ENCODE measurements at regions not wholly inside any gene's neighbourhood (a gene's known extent, or its start where the extent isn't known, plus 50 kb on each side); places are given as distances from the start of the nearest gene placed in this dataset.

- no peaks in the 10 kb centered on the region for H4K20me1 ChIP-seq (replicated peaks in 1 of 2; ENCODE audit: control insufficient read depth in 1 of 2, insufficient read depth in 2 of 2, low read length in 2 of 2)
- no peak overlapping the region for H2BK12ac ChIP-seq (ENCODE audit: low read depth, low read length)
- no peaks in the 10 kb centered on the region for H3K23me2 ChIP-seq (ENCODE audit: low read depth, low read length)
- CTCF ChIA-PET (ENCODE audit: partially characterized antibody), result no interaction called here
- no peak overlapping the region for H2AFZ ChIP-seq (ENCODE audit: low read length)
- H2BK5ac ChIP-seq (ENCODE audit: low read depth, low read length), result no peak overlapping the region
- no peaks in the 10 kb centered on the region for H3K27me3 ChIP-seq (replicated peaks in 1 of 4; ENCODE audit: control insufficient read depth in 3 of 4, extremely low read depth in 1 of 4, insufficient read depth in 3 of 4, low read length in 3 of 4)
- H3K14ac ChIP-seq (ENCODE audit: insufficient read length), result no peak overlapping the region
- no peaks in the 10 kb centered on the region for H3K36me3 ChIP-seq (ENCODE audit: control insufficient read depth in 2 of 4, insufficient read depth in 4 of 4, low read length in 3 of 4)
- no peak overlapping the region for H4K5ac ChIP-seq (ENCODE audit: insufficient read length, low read depth, low read length)
- no peak overlapping the region for H3K18ac ChIP-seq (ENCODE audit: extremely low read depth, low read length)
- no peak overlapping the region for H3K56ac ChIP-seq (replicated peaks; ENCODE audit: insufficient read length, low read depth, low read length)
- no peak overlapping the region for H3K4me2 ChIP-seq (ENCODE audit: insufficient read depth in 1 of 2, low read depth in 2 of 2, low read length in 2 of 2)
- FAIRE-seq (no peak), DNase-seq (ENCODE audit: low read depth in 1 of 2, low spot score in 2 of 2) (no peak)
- no peak overlapping the region for H2BK120ac ChIP-seq (replicated peaks; ENCODE audit: low read depth, low read length)
- H3K9me3 ChIP-seq (ENCODE audit: insufficient read depth in 2 of 2, low read depth in 1 of 2, low read length in 1 of 2), result 0 out of 4 replicates have a peak, but pooled peaks cover 0 to 2% of the 10 kb centered on the region in 2 experiments
- no peak overlapping the region for H3K27ac ChIP-seq (ENCODE audit: low read depth, low read length)
- no peaks in the 10 kb centered on the region for H3K79me2 ChIP-seq (ENCODE audit: control insufficient read depth in 1 of 2, insufficient read depth in 2 of 2, low read length in 2 of 2)
- H3K4me1 ChIP-seq (replicated peaks in 1 of 4; ENCODE audit: control insufficient read depth in 3 of 4, insufficient read depth in 4 of 4, low read length in 3 of 4), result no peaks in the 10 kb centered on the region
- POLR2A ChIA-PET (ENCODE audit: partially characterized antibody), result no interaction called here
- H2BK20ac ChIP-seq (ENCODE audit: low read length), result no peak overlapping the region
- WGBS, 2 experiments (ENCODE audit: extremely low coverage in 1 of 2, insufficient coverage in 1 of 2, insufficient read length in 1 of 2, insufficient replicate concordance in 2 of 2, low coverage in 1 of 2, low lambda C conversion rate in 2 of 2, missing lambda C conversion rate in 1 of 2), result 100% methylated on average over 1 of the region's 1 CpG; no CpG with 5 or more reads in 1 of the 2 experiments
- H3K9ac ChIP-seq (replicated peaks in 1 of 4; ENCODE audit: extremely low read depth in 1 of 4, low read depth in 3 of 4, low read length in 3 of 4), result no peak overlapping the region
- TF ChIP-seq NANOG (IDR thresholded peaks at IDR 0.05; ENCODE audit: insufficient read depth, low read depth, low read length, poor library complexity, severe bottlenecking), result no peak
- no peak for TF ChIP-seq SAP30 (IDR thresholded peaks at IDR 0.05; ENCODE audit: insufficient read depth, insufficient replicate concordance, low read length)
- TF ChIP-seq TEAD4 (IDR thresholded peaks at IDR 0.05; ENCODE audit: low read depth, low read length), result no peak
- TF ChIP-seq TCF12 (IDR thresholded peaks at IDR 0.05; ENCODE audit: low read depth, low read length), result no peak
- TF ChIP-seq HDAC6 (IDR thresholded peaks at IDR 0.05; ENCODE audit: low read depth, low read length), result no peak
- TF ChIP-seq SIX5 (IDR thresholded peaks at IDR 0.05; ENCODE audit: low read depth, low read length), result no peak
- TF ChIP-seq RNF2 (IDR thresholded peaks at IDR 0.05; ENCODE audit: borderline replicate concordance, low read depth, low read length, missing control alignments, poor library complexity, severe bottlenecking), result no peak
- no peak for TF ChIP-seq BACH1 (IDR thresholded peaks at IDR 0.05; ENCODE audit: low read length)
- no peak for TF ChIP-seq RFX5 (IDR thresholded peaks at IDR 0.05; ENCODE audit: borderline replicate concordance, low read depth, low read length)
- no peak for TF ChIP-seq POLR2AphosphoS5 (IDR thresholded peaks at IDR 0.05; ENCODE audit: low read depth, low read length)
- no peak for TF ChIP-seq ATF2 (IDR thresholded peaks at IDR 0.05; ENCODE audit: low read length)
- no peak for TF ChIP-seq POU5F1 (IDR thresholded peaks at IDR 0.05; ENCODE audit: low read depth, low read length)
- no peak for TF ChIP-seq E2F6 (IDR thresholded peaks at IDR 0.05)
- no peak overlapping the region for H2BK15ac ChIP-seq (ENCODE audit: low read length)
- H3K23ac ChIP-seq (ENCODE audit: insufficient read length), result no peak overlapping the region
- no peak overlapping the region for H4K91ac ChIP-seq (replicated peaks; ENCODE audit: insufficient read length, low read length)
- no peaks in the 10 kb centered on the region for H3K79me1 ChIP-seq (ENCODE audit: low read depth, low read length)
- no peak overlapping the region for H4K8ac ChIP-seq (ENCODE audit: extremely low read depth, insufficient read depth, low read length)
- no peak overlapping the region for H2AK5ac ChIP-seq (ENCODE audit: low read depth, low read length)
- no peak overlapping the region for H3K4ac ChIP-seq (replicated peaks; ENCODE audit: insufficient read length, low read depth, low read length)
- no peak overlapping the region for H3K4me3 ChIP-seq (ENCODE audit: extremely low read depth in 1 of 4, insufficient read depth in 2 of 4, low read depth in 3 of 4, low read length in 4 of 4)
Measured at GRCh38 chr5:58054018-58054417, 405.9 kb downstream of the PLK2 start.

All from H1 (cell line).